ENCODE measurements at regions not wholly inside any gene's neighbourhood (a gene's known extent, or its start where the extent isn't known, plus 50 kb on each side); places are given as distances from the start of the nearest gene placed in this dataset.
"Not testable (repeated sequence)": the region's sequence is repeated elsewhere in the genome, so short reads cannot be mapped to it uniquely, and the experiment has no call there.

DNA sequence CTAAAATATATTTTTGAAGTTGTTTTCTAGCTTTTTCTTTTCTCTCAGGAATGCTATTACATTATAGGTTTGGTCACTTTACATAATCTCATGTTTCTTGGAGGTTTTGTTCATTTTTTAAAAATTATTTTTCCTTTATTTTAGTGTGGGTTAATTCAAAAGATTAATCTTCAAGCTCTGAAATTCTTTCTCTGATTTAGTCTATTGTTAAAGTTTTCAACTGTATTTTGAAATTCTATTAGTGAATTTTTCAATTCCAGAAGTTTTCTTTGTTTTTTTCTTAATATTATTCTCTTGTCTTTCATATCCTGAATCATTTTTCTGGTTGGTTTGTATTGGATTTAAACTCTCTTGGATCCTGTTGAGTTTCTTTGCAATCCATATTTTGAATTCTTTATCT, 80.4 kb downstream of the MSTN start:
- DNase-seq (ENCODE audit: extremely low spot score, unreplicated experiment) = no peak
- Mint-ChIP-seq H3K27me3 (no peaks in the 10 kb centered on the region), H3K27ac (no peak overlapping the region), H3K4me1 (ENCODE audit: unreplicated experiment) (no peaks in the 10 kb centered on the region), H3K36me3 (no peaks in the 10 kb centered on the region), H3K4me3 (no peak overlapping the region), H3K9me3 (peaks cover 26% of the 10 kb centered on the region)
- TF ChIP-seq, protein P1, sequence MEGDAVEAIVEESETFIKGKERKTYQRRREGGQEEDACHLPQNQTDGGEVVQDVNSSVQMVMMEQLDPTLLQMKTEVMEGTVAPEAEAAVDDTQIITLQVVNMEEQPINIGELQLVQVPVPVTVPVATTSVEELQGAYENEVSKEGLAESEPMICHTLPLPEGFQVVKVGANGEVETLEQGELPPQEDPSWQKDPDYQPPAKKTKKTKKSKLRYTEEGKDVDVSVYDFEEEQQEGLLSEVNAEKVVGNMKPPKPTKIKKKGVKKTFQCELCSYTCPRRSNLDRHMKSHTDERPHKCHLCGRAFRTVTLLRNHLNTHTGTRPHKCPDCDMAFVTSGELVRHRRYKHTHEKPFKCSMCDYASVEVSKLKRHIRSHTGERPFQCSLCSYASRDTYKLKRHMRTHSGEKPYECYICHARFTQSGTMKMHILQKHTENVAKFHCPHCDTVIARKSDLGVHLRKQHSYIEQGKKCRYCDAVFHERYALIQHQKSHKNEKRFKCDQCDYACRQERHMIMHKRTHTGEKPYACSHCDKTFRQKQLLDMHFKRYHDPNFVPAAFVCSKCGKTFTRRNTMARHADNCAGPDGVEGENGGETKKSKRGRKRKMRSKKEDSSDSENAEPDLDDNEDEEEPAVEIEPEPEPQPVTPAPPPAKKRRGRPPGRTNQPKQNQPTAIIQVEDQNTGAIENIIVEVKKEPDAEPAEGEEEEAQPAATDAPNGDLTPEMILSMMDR (conservative IDR thresholded peaks at IDR 0.05) = no peak

DNA sequence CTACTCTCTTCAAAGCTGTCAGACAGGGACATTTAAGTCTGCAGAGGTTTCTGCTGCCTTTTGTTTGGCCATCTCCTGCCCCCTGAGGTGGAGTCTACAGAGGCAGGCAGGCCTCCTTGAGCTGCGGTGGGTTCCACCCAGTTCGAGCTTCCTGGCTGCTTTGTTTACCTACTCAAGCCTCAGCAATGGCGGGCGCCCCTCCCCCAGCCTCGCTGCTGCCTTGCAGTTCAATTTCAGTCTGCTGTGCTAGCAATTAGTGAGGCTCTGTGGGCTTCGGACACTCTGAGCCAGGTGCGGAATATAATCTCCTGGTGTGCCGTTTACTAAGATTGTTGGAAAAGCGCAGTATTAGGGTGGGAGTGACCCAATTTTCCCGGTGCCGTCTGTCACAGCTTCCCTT, 86.0 kb downstream of the MSTN start:
- not testable (repeated sequence) for DNase-seq (ENCODE audit: extremely low spot score, unreplicated experiment); H3K36me3 Mint-ChIP-seq; H3K4me3 Mint-ChIP-seq; H3K27ac Mint-ChIP-seq; H3K27me3 Mint-ChIP-seq; H3K4me1 Mint-ChIP-seq (ENCODE audit: unreplicated experiment)
- peaks cover 18% of the 10 kb centered on the region for H3K9me3 Mint-ChIP-seq

DNA sequence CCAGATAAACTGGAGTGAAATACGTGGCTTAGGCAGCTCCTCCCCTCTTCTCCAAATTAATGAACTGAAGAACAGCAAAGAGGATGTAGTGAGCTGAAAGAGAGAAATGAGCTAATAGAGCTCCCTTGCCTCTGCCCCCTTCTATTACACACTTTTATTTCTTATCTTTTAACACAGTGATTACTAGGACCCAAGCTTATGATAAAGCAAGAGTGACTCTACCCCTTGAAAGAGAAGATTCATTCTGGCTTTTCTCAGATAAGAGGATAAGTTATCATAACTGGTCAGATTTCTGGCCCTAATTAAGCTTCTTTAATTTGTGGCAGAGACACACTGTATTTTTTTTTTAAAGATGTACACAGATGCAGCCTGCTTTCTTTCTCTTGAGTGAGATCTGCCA, 102.2 kb downstream of the MSTN start:
- TF ChIP-seq, protein P1 (conservative IDR thresholded peaks at IDR 0.05) = no peak
- H3K27me3 Mint-ChIP-seq = no peaks in the 10 kb centered on the region
- H3K4me3 Mint-ChIP-seq = no peak overlapping the region
- no peaks in the 10 kb centered on the region for H3K4me1 Mint-ChIP-seq (ENCODE audit: unreplicated experiment)
- H3K36me3 Mint-ChIP-seq = no peaks in the 10 kb centered on the region
- DNase-seq (ENCODE audit: extremely low spot score, unreplicated experiment) = no peak
- no peaks in the 10 kb centered on the region for H3K9me3 Mint-ChIP-seq
- no peak overlapping the region for H3K27ac Mint-ChIP-seq

DNA sequence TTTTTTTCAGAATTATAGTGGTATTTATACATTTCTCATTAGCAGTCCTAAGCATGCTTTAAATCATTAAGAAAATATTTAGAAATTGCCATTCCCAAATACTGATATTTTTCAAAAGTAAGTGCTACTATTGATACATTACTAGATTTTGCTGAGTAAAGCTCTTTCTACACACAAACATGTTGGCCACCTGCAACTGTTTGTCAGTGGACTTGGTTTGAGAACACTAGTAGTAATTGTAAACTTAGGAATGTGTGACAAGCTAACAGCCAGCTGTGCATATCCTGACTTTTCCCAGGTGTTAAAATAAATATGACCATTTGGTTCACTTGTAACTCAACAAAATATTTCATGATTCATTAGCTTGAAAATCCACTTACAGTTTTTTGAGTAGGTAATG, 103.1 kb downstream of the MSTN start:
- TF ChIP-seq, protein P1 (conservative IDR thresholded peaks at IDR 0.05) = no peak
- no peaks in the 10 kb centered on the region for H3K36me3 Mint-ChIP-seq
- no peak overlapping the region for H3K4me3 Mint-ChIP-seq
- no peaks in the 10 kb centered on the region for H3K4me1 Mint-ChIP-seq (ENCODE audit: unreplicated experiment)
- no peaks in the 10 kb centered on the region for H3K9me3 Mint-ChIP-seq
- H3K27ac Mint-ChIP-seq = no peak overlapping the region
- DNase-seq (ENCODE audit: extremely low spot score, unreplicated experiment) = no peak
- H3K27me3 Mint-ChIP-seq = no peaks in the 10 kb centered on the region

DNA sequence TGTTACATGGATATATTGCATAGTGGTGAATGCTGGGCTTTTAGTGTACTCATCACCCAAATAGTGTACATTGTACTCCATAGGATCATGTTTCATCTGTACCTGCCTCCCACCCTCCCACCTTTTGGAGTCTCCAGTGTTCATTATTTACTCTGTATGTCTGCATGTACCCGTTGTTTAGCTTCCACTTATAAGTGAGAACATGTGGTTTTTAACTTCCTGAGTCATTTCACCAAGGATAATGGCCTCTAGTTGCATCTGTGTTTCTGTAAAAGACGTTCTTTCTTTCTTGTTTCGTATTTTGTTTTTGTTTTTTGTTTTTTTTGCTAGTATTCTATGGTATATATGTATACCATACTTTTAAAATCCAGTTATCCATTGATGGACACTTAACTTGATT, 107.5 kb downstream of the MSTN start:
- Mint-ChIP-seq H3K27ac (no peak overlapping the region), H3K9me3 (no peaks in the 10 kb centered on the region)

DNA sequence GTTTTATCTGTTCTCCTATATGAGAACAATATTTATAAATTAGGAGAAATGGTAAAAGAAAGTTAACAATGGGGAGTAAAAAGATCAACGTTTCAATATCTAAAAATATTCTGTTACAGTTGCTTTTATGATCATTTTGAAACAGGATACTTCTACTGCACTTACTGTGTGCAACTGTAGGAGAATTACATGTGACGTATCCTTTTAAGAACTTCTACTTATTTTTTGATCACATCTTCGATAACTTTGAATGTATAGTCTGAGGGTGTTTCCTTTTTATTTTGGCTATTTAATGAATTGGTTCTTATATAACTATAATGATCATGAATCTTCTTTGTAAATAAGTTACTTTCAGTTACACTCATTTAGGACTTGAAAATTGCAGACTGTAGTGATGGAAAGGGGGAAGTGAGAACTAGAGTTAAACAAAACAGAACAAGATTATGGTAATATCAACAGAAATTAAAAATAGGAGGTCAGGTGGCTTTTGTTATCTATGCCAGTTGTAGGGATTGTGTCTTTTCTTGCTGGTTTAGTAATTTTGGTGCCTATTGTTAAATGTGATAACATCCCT, 109.9 kb downstream of the MSTN start:
- TF ChIP-seq, protein P1 (conservative IDR thresholded peaks at IDR 0.05) = no peak
- Mint-ChIP-seq H3K36me3 (no peaks in the 10 kb centered on the region), H3K9me3 (no peaks in the 10 kb centered on the region), H3K4me3 (no peak overlapping the region), H3K27me3 (no peaks in the 10 kb centered on the region), H3K4me1 (ENCODE audit: unreplicated experiment) (no peaks in the 10 kb centered on the region), H3K27ac (no peak overlapping the region)
- DNase-seq (ENCODE audit: extremely low spot score, unreplicated experiment) = no peak

More for the DNA sequence above, 107.5 kb downstream of the MSTN start:
- Mint-ChIP-seq H3K4me1 (ENCODE audit: unreplicated experiment) (no peaks in the 10 kb centered on the region), H3K27me3 (no peaks in the 10 kb centered on the region), H3K36me3 (no peaks in the 10 kb centered on the region), H3K4me3 (no peak overlapping the region)
- TF ChIP-seq, protein P1 (conservative IDR thresholded peaks at IDR 0.05) = no peak
- DNase-seq (ENCODE audit: extremely low spot score, unreplicated experiment) = no peak

Data from type B pancreatic cell (in vitro differentiated cells).